Testis (tissue), 2 donors: ENCODE measurements at regions not wholly inside any gene's neighbourhood (a gene's known extent, or its start where the extent isn't known, plus 50 kb on each side); places are given as distances from the start of the nearest gene placed in this dataset.

ENCODE experiments used
- DNase-seq: peaks from one replicate; pipeline ENCODE4 v3.0.0-alpha.2; 2019
- H3K27ac ChIP-seq, 2 donors: fragments of 200-600 bp; sonication (generic); one replicate each; pipeline ENCODE4 v1.5.1; 2019
- H3K27me3 ChIP-seq: fragments of 200-600 bp; sonication (generic); one replicate; pipeline ENCODE4 v1.5.1; 2019
- H3K36me3 ChIP-seq: fragments of 200-600 bp; sonication (generic); one replicate; pipeline ENCODE4 v1.5.1; 2017; ENCODE audit warnings: low read depth; ENCODE audit errors: missing control alignments
- H3K4me1 ChIP-seq: fragments of 200-600 bp; sonication (generic); one replicate; pipeline ENCODE4 v1.5.1; 2019
- H3K4me3 ChIP-seq, 2 donors: fragments of 200-600 bp; sonication (generic); one replicate each; pipeline ENCODE4 v1.5.1; 2017 to 2019
- H3K9me3 ChIP-seq: fragments of 200-600 bp; sonication (generic); one replicate; pipeline ENCODE4 v1.5.1; 2017
- POLR2A ChIP-seq: fragments of 450-650 bp; IDR thresholded peaks from one replicate; pipeline ENCODE4 v1.6.1; 2017; ENCODE audit warnings: antibody characterized with exemption, mild to moderate bottlenecking, moderate library complexity
- WGBS, 2 donors: methylation state at CpG; one replicate each; pipeline ENCODE4 v1.1.5; 2018; 5-methylcytosine and 5-hydroxymethylcytosine counted together
- intact Hi-C: fragments of 100-400 bp; cut with DNase I; formaldehyde crosslinking; loops from one replicate; pipeline ENCODE4 v1.15.1; 2023; ENCODE audit warnings: low total_unique reads
- TF ChIP-seq, protein P1 (sequence below), 3 experiments: fragments of 450-650 bp in 2 of 3; fragments of 200-600 bp in 1 of 3; sonication (generic) in 1 of 3; IDR thresholded peaks; one replicate each; pipeline ENCODE4 v1.5.1; 2016 to 2019; ENCODE audit warnings: antibody characterized with exemption in 3 of 3, mild to moderate bottlenecking in 2 of 3, moderate library complexity in 1 of 3

DNA sequence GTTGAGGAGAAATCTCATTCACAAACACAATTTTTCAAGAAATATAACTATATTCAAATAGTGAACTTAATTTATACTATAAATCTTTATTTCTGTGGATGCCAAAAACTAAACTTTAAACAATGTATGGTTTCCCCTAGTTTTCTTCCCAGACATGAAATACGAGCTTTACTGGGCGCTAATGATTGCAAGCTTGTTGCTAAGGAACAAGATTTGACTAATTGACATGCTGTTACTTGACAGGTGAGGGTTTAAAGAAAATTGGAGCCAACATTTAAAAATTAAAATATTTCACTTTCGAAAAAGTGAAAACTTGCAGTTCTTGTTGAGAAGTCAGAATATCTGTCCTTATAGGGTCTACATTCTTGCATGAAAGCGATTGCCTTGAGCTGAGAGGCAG lies 381.0 kb downstream of the MEIS1 start:
- H3K4me3 ChIP-seq: no peak overlapping the region
- WGBS, 2 donors: 86 to 90% methylated on average over 4 of the region's 4 CpGs
- intact Hi-C loops: no loop called here
- H3K27ac ChIP-seq: no peak overlapping the region
- no peaks in the 10 kb centered on the region for H3K9me3 ChIP-seq
- no peaks in the 10 kb centered on the region for H3K4me1 ChIP-seq
- no peak for TF ChIP-seq POLR2A
- TF ChIP-seq, protein P1, sequence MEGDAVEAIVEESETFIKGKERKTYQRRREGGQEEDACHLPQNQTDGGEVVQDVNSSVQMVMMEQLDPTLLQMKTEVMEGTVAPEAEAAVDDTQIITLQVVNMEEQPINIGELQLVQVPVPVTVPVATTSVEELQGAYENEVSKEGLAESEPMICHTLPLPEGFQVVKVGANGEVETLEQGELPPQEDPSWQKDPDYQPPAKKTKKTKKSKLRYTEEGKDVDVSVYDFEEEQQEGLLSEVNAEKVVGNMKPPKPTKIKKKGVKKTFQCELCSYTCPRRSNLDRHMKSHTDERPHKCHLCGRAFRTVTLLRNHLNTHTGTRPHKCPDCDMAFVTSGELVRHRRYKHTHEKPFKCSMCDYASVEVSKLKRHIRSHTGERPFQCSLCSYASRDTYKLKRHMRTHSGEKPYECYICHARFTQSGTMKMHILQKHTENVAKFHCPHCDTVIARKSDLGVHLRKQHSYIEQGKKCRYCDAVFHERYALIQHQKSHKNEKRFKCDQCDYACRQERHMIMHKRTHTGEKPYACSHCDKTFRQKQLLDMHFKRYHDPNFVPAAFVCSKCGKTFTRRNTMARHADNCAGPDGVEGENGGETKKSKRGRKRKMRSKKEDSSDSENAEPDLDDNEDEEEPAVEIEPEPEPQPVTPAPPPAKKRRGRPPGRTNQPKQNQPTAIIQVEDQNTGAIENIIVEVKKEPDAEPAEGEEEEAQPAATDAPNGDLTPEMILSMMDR (IDR thresholded peaks at IDR 0.05): no peak
- no peaks in the 10 kb centered on the region for H3K27me3 ChIP-seq
- no peaks in the 10 kb centered on the region for H3K36me3 ChIP-seq
- no peak for DNase-seq

DNA sequence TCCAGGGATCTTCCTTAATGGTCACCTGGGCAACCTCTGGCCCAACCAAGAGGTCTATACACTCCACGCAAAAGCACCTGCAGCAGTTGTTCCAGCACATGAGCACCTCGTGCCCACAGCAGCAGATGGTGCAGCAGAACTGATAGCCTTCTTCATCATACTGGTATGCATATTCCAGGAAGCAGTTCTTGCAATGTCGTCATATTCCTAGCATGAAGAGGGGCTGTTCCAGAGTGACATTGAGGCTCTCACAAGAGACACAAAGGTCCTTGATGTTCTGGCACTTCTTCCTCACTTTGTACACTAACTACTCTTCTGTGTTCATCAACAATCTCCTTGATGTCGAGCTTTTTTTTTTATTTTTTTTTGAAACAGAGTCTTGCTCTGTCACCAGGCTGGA lies 386.2 kb downstream of the MEIS1 start:
- TF ChIP-seq POLR2A: no peak
- TF ChIP-seq, protein P1 (IDR thresholded peaks at IDR 0.05): no peak
- Histone ChIP-seq H3K9me3 (no peaks in the 10 kb centered on the region), H3K4me3 (no peak overlapping the region), H3K36me3 (no peaks in the 10 kb centered on the region), H3K4me1 (no peaks in the 10 kb centered on the region), H3K27me3 (no peaks in the 10 kb centered on the region), H3K27ac (no peak overlapping the region)
- 87 to 93% methylated on average over 4 of the region's 4 CpGs for WGBS, 2 donors
- intact Hi-C loops: no loop called here
- DNase-seq: no peak

DNA sequence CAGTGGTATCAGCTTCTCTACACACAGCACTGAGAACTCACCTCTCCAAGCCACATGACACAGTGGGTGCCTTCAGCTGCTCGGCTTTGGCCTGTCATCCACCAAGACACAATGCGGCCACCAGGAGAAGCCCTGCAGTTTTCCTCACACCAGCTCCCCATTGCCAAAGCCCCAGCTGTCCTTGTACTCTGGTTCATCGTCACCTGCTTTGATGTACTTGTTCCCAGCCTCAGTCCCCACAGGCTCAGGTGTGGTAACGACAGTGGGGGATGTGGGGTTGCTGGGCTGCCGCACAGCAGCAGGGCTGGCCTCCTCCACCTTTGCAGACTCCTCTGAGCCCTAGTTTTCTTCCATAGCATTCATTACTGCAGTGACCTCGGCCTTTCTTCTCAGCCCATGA lies 387.3 kb downstream of the MEIS1 start:
- TF ChIP-seq POLR2A: no peak
- TF ChIP-seq, protein P1 (IDR thresholded peaks at IDR 0.05): no peak

DNA sequence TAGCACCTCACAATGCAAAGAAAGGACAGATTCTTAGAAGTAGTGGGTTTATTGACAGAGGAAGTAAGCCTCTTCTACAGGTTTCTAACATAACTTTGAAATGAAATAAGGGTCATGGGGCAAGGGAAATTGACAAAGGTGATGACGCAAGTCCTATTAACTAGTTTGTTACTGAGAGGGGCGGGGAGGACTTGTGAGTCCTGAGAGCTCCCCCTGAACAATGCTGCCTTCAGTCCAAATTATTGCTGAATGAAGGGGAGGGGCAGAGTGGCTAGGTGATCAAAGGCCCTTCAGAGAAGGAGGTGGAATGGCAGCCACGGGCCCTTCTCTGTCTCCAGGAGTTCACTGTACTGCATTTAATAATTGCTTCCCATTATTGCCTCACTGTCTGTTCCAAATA lies 390.0 kb downstream of the MEIS1 start:
- no peaks in the 10 kb centered on the region for H3K27me3 ChIP-seq
- intact Hi-C loops: no loop called here
- H3K9me3 ChIP-seq: no peaks in the 10 kb centered on the region
- no peak overlapping the region for H3K4me3 ChIP-seq
- 80 to 85% methylated on average over 3 of the region's 3 CpGs for WGBS, 2 donors
- H3K36me3 ChIP-seq: no peaks in the 10 kb centered on the region
- no peak for DNase-seq
- H3K27ac ChIP-seq: no peak overlapping the region
- no peak for TF ChIP-seq POLR2A
- TF ChIP-seq, protein P1 (IDR thresholded peaks at IDR 0.05): no peak
- H3K4me1 ChIP-seq: no peaks in the 10 kb centered on the region

More for the DNA sequence above, 387.3 kb downstream of the MEIS1 start:
- Histone ChIP-seq H3K9me3 (no peaks in the 10 kb centered on the region), H3K4me1 (no peaks in the 10 kb centered on the region), H3K27ac (no peak overlapping the region), H3K27me3 (no peaks in the 10 kb centered on the region), H3K36me3 (no peaks in the 10 kb centered on the region), H3K4me3 (no peak overlapping the region)
- intact Hi-C loops: no loop called here
- 93 to 97% methylated on average over 6 of the region's 6 CpGs for WGBS, 2 donors
- no peak for DNase-seq

DNA sequence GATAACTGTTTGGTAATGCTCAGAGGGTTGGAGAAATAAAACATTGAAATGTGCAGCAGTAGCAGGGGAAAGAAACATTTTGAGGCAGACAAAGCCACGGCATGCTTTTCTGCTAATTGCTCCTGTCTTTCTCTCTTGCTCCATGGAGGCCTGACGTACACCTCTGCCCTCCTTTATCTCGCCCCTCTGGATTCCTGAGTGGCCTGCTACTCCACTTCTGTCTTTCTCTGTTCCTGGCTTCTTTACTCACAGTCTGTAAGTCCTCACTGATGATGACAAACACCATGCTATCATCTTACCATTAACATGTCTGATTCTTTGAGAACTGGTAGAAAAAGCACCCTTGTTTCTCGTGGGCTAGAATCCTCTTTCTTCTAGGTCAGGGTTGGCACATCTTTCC lies 392.9 kb downstream of the MEIS1 start:
- no peaks in the 10 kb centered on the region for H3K4me1 ChIP-seq
- intact Hi-C loops: no loop called here
- no peak for TF ChIP-seq POLR2A
- TF ChIP-seq, protein P1 (IDR thresholded peaks at IDR 0.05): no peak
- no peak overlapping the region for H3K4me3 ChIP-seq
- DNase-seq: no peak
- 89 to 91% methylated on average over 4 of the region's 4 CpGs for WGBS, 2 donors
- no peaks in the 10 kb centered on the region for H3K36me3 ChIP-seq
- no peaks in the 10 kb centered on the region for H3K9me3 ChIP-seq
- H3K27me3 ChIP-seq: no peaks in the 10 kb centered on the region
- no peak overlapping the region for H3K27ac ChIP-seq
